Brain pericyte (primary cell): ENCODE measurements at regions not wholly inside any gene's neighbourhood (a gene's known extent, or its start where the extent isn't known, plus 50 kb on each side); places are given as distances from the start of the nearest gene placed in this dataset.

ENCODE experiments used
- DNase-seq: peaks from one replicate; pipeline ENCODE4 v3.0.0-alpha.2; 2012; ENCODE audit warnings: low read depth, low spot score

- no peak for DNase-seq
Observed at GRCh38 chr14:51307551-51307950, 67.5 kb downstream of the TMX1 start.

GRCh38 chr14:51308866-51309265, 68.8 kb downstream of the TMX1 start:
- no peak for DNase-seq

- DNase-seq, result no peak
Observed at GRCh38 chr14:51310505-51310944, 70.5 kb downstream of the TMX1 start.

GRCh38 chr14:51314321-51315015, 74.4 kb downstream of the TMX1 start:
- no peak for DNase-seq

GRCh38 chr14:51317373-51317772, 77.3 kb downstream of the TMX1 start:
- DNase-seq, result no peak

- no peak for DNase-seq
Observed at GRCh38 chr14:51318813-51319597, 79.0 kb downstream of the TMX1 start.

- DNase-seq, result no peak
Observed at GRCh38 chr14:51321036-51321435, 81.0 kb downstream of the TMX1 start.

- no peak for DNase-seq
Observed at GRCh38 chr14:51323492-51323891, 83.4 kb downstream of the TMX1 start.

GRCh38 chr14:51327376-51327775, 87.3 kb downstream of the TMX1 start:
- DNase-seq, result no peak

- no peak for DNase-seq
Observed at GRCh38 chr14:51328064-51328771, 88.2 kb downstream of the TMX1 start.

GRCh38 chr14:51328772-51329353, 88.8 kb downstream of the TMX1 start:
- no peak for DNase-seq

- DNase-seq, result no peak
Observed at GRCh38 chr14:51331486-51332367, 91.7 kb downstream of the TMX1 start.

- no peak for DNase-seq
Observed at GRCh38 chr14:51333299-51333698, 93.3 kb downstream of the TMX1 start.

GRCh38 chr14:51333901-51334521, 94.0 kb downstream of the TMX1 start:
- no peak for DNase-seq

GRCh38 chr14:51334566-51334965, 94.5 kb downstream of the TMX1 start:
- no peak for DNase-seq

- DNase-seq, result no peak
Observed at GRCh38 chr14:51335531-51335930, 95.5 kb downstream of the TMX1 start.

- no peak for DNase-seq
Observed at GRCh38 chr14:51335961-51336723, 96.1 kb downstream of the TMX1 start.

GRCh38 chr14:51336734-51337133, 96.7 kb downstream of the TMX1 start:
- DNase-seq, result no peak

GRCh38 chr14:51337520-51337919, 97.5 kb downstream of the TMX1 start:
- no peak for DNase-seq

GRCh38 chr14:51341338-51341737, 101.3 kb downstream of the TMX1 start:
- no peak for DNase-seq
